ENCODE measurements at regions not wholly inside any gene's neighbourhood (a gene's known extent, or its start where the extent isn't known, plus 50 kb on each side); places are given as distances from the start of the nearest gene placed in this dataset.
"Not testable (repeated sequence)": the region's sequence is repeated elsewhere in the genome, so short reads cannot be mapped to it uniquely, and the experiment has no call there.

GRCh38 chr3:27599741-27600140 lies 115.6 kb upstream of the SLC4A7 start:
- TF ChIP-seq POLR2A, POLR2AphosphoS5 (IDR thresholded peaks at IDR 0.05): not testable (repeated sequence)
- TF ChIP-seq, protein P1, sequence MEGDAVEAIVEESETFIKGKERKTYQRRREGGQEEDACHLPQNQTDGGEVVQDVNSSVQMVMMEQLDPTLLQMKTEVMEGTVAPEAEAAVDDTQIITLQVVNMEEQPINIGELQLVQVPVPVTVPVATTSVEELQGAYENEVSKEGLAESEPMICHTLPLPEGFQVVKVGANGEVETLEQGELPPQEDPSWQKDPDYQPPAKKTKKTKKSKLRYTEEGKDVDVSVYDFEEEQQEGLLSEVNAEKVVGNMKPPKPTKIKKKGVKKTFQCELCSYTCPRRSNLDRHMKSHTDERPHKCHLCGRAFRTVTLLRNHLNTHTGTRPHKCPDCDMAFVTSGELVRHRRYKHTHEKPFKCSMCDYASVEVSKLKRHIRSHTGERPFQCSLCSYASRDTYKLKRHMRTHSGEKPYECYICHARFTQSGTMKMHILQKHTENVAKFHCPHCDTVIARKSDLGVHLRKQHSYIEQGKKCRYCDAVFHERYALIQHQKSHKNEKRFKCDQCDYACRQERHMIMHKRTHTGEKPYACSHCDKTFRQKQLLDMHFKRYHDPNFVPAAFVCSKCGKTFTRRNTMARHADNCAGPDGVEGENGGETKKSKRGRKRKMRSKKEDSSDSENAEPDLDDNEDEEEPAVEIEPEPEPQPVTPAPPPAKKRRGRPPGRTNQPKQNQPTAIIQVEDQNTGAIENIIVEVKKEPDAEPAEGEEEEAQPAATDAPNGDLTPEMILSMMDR (IDR thresholded peaks at IDR 0.05) = not testable (repeated sequence)
